Keratinocyte (primary cell): ENCODE measurements at regions not wholly inside any gene's neighbourhood (a gene's known extent, or its start where the extent isn't known, plus 50 kb on each side); places are given as distances from the start of the nearest gene placed in this dataset.

ENCODE experiments used
- DNase-seq: peaks from one replicate; pipeline ENCODE4 v3.0.0-alpha.2; 2011; ENCODE audit warnings: low read depth, missing footprints, low spot score
- FAIRE-seq: peaks from 2 replicates; lab custom pipeline; 2011; peaks lifted over from hg19 to GRCh38; lab: Jason Lieb, UNC
- H2AFZ ChIP-seq: 2 replicates; pipeline ENCODE4 v1.6.0; 2012; ENCODE audit warnings: low read length, control low read depth, inconsistent platforms; ENCODE audit not compliant: control insufficient read depth
- H3K27ac ChIP-seq: 2 replicates; pipeline ENCODE4 v1.5.1; 2011; ENCODE audit warnings: low read length; ENCODE audit not compliant: control insufficient read depth, insufficient read depth
- H3K27me3 ChIP-seq: 3 replicates; pipeline ENCODE4 v1.6.0; 2011; ENCODE audit warnings: low read length; ENCODE audit not compliant: control insufficient read depth, insufficient read depth; ENCODE audit errors: extremely low read depth
- H3K36me3 ChIP-seq, 2 experiments: 2 replicates in 1 of 2; 3 replicates in 1 of 2; pipeline ENCODE4 v1.5.1; 2011; ENCODE audit warnings: low read length in 2 of 2, mild to moderate bottlenecking in 1 of 2; ENCODE audit not compliant: control insufficient read depth in 2 of 2, insufficient read depth in 2 of 2; ENCODE audit errors: extremely low read depth in 1 of 2
- H3K4me1 ChIP-seq: 3 replicates; pipeline ENCODE4 v1.5.1; 2011; ENCODE audit warnings: low read length; ENCODE audit not compliant: control insufficient read depth, insufficient read depth; ENCODE audit errors: extremely low read depth
- H3K4me2 ChIP-seq: 3 replicates; pipeline ENCODE4 v1.6.0; 2011; ENCODE audit warnings: low read depth, low read length; ENCODE audit not compliant: control insufficient read depth, insufficient read depth; ENCODE audit errors: extremely low read depth
- H3K4me3 ChIP-seq, 3 experiments: fragments of 200-600 bp in 1 of 3; sonication (generic) in 1 of 3; 2 replicates in 2 of 3; 3 replicates in 1 of 3; pipeline ENCODE4 v1.5.1; 2011 to 2016; ENCODE audit warnings: low read length in 3 of 3, mild to moderate bottlenecking in 3 of 3, control low read depth in 2 of 3, inconsistent platforms in 1 of 3, low read depth in 1 of 3, mixed read lengths in 1 of 3, mixed run types in 1 of 3, moderate library complexity in 1 of 3; ENCODE audit not compliant: control insufficient read depth in 2 of 3, insufficient read depth in 2 of 3; ENCODE audit errors: extremely low read depth in 1 of 3
- H3K79me2 ChIP-seq: 2 replicates; pipeline ENCODE4 v1.6.0; 2012; ENCODE audit warnings: low read length; ENCODE audit not compliant: control insufficient read depth, insufficient read depth
- H3K9ac ChIP-seq: 3 replicates; pipeline ENCODE4 v1.6.0; 2011; ENCODE audit warnings: low read length; ENCODE audit not compliant: control insufficient read depth, insufficient read depth; ENCODE audit errors: extremely low read depth
- H3K9me1 ChIP-seq: 3 replicates; pipeline ENCODE4 v1.6.0; 2011; ENCODE audit warnings: low read length; ENCODE audit not compliant: control insufficient read depth, insufficient read depth; ENCODE audit errors: extremely low read depth
- H3K9me3 ChIP-seq: 2 replicates; pipeline ENCODE4 v1.5.1; 2012; ENCODE audit warnings: low read depth, low read length; ENCODE audit not compliant: control insufficient read depth
- H4K20me1 ChIP-seq: 3 replicates; pipeline ENCODE4 v1.6.0; 2011; ENCODE audit warnings: low read length; ENCODE audit not compliant: control insufficient read depth, insufficient read depth; ENCODE audit errors: extremely low read depth
- EZH2 ChIP-seq: IDR thresholded peaks from one replicate; pipeline ENCODE4 v1.6.1; 2012; ENCODE audit warnings: inconsistent platforms, mild to moderate bottlenecking, low read length, moderate library complexity
- dilution Hi-C: fragments of 300-500 bp; cut with MboI; formaldehyde crosslinking; loops from one replicate; pipeline ENCODE4 v1.7.0; 2020; ENCODE audit warnings: low sequenced_read_pairs; ENCODE audit not compliant: extremely low pct_ligation_motif_present
- TF ChIP-seq, protein P1 (sequence below), 3 experiments: IDR thresholded peaks in 1 of 3; conservative IDR thresholded peaks in 1 of 3; optimal IDR thresholded peaks in 1 of 3; 2 replicates in 2 of 3; 3 replicates in 1 of 3; pipeline versions ENCODE3 to v1.5.1; 2011; ENCODE audit warnings: low read length in 3 of 3, mild to moderate bottlenecking in 3 of 3, moderate library complexity in 2 of 3, control low read depth in 1 of 3, inconsistent platforms in 1 of 3; ENCODE audit not compliant: insufficient read depth in 2 of 3; ENCODE audit errors: extremely low read depth in 1 of 3

GRCh38 chr11:39443424-39444022 lies 2015.9 kb downstream of the LRRC4C start:
- dilution Hi-C loops: no loop called here
- Histone ChIP-seq H3K4me1 (no peaks in the 10 kb centered on the region), H3K9me1 (no peaks in the 10 kb centered on the region), H3K27me3 (no peaks in the 10 kb centered on the region), H2AFZ (no peak overlapping the region), H3K27ac (no peak overlapping the region), H4K20me1 (no peaks in the 10 kb centered on the region), H3K9me3 (peaks cover 4% of the 10 kb centered on the region), H3K79me2 (no peaks in the 10 kb centered on the region), H3K4me2 (no peak overlapping the region), H3K4me3 (no peak overlapping the region), H3K9ac (no peak overlapping the region), H3K36me3 (no peaks in the 10 kb centered on the region)
- FAIRE-seq (no peak), DNase-seq (no peak)
- TF ChIP-seq, protein P1, sequence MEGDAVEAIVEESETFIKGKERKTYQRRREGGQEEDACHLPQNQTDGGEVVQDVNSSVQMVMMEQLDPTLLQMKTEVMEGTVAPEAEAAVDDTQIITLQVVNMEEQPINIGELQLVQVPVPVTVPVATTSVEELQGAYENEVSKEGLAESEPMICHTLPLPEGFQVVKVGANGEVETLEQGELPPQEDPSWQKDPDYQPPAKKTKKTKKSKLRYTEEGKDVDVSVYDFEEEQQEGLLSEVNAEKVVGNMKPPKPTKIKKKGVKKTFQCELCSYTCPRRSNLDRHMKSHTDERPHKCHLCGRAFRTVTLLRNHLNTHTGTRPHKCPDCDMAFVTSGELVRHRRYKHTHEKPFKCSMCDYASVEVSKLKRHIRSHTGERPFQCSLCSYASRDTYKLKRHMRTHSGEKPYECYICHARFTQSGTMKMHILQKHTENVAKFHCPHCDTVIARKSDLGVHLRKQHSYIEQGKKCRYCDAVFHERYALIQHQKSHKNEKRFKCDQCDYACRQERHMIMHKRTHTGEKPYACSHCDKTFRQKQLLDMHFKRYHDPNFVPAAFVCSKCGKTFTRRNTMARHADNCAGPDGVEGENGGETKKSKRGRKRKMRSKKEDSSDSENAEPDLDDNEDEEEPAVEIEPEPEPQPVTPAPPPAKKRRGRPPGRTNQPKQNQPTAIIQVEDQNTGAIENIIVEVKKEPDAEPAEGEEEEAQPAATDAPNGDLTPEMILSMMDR (optimal IDR thresholded peaks at IDR 0.05 in 1 of 3, IDR thresholded peaks at IDR 0.05 in 1 of 3, conservative IDR thresholded peaks at IDR 0.05 in 1 of 3; ENCODE audit: extremely low read depth in 1 of 3, insufficient read depth in 2 of 3, low read length in 3 of 3): no peak
- TF ChIP-seq EZH2: no peak

DNA sequence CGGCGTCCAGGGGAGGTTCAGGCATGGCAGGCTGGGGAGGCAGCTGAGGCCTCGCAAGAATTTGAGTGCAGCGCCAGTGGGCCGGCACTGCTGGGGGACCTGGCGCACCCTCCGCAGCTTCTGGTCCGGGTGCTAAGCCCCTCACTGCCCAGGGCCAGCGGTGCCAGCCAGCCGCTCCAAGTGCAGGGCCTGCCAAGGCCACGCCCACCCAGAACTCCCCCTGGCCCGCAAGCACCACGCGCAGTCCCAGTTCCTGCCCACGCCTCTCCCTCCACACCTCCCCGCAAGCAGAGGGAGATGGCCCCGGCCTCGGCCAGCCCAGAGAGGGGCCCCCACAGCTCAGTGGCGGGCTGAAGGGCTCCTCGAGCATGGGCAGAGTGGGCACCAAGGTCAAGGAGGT lies 2017.3 kb downstream of the LRRC4C start:
- no peak overlapping the region for H3K27ac ChIP-seq
- H3K4me1 ChIP-seq: no peaks in the 10 kb centered on the region
- no peak overlapping the region for H2AFZ ChIP-seq
- dilution Hi-C loops: no loop called here
- H3K27me3 ChIP-seq: no peaks in the 10 kb centered on the region
- FAIRE-seq: no peak
- DNase-seq: no peak
- no peaks in the 10 kb centered on the region for H3K79me2 ChIP-seq
- no peak overlapping the region for H3K4me3 ChIP-seq
- H4K20me1 ChIP-seq: no peaks in the 10 kb centered on the region
- no peaks in the 10 kb centered on the region for H3K9me1 ChIP-seq
- no peak overlapping the region for H3K9ac ChIP-seq
- H3K9me3 ChIP-seq: peaks cover 4% of the 10 kb centered on the region
- H3K36me3 ChIP-seq: no peaks in the 10 kb centered on the region
- TF ChIP-seq, protein P1 (optimal IDR thresholded peaks at IDR 0.05 in 1 of 3, IDR thresholded peaks at IDR 0.05 in 1 of 3, conservative IDR thresholded peaks at IDR 0.05 in 1 of 3; ENCODE audit: extremely low read depth in 1 of 3, insufficient read depth in 2 of 3, low read length in 3 of 3): no peak
- TF ChIP-seq EZH2: no peak
- no peak overlapping the region for H3K4me2 ChIP-seq
